Ramos (cell line): ENCODE measurements at regions not wholly inside any gene's neighbourhood (a gene's known extent, or its start where the extent isn't known, plus 50 kb on each side); places are given as distances from the start of the nearest gene placed in this dataset.

ENCODE experiments used
- in situ Hi-C: fragments of 300-500 bp; cut with MboI; formaldehyde crosslinking; loops from one replicate; pipeline ENCODE4 v1.14.3; 2022; ENCODE audit warnings: low sequenced_read_pairs; ENCODE audit not compliant: unreplicated experiment

DNA sequence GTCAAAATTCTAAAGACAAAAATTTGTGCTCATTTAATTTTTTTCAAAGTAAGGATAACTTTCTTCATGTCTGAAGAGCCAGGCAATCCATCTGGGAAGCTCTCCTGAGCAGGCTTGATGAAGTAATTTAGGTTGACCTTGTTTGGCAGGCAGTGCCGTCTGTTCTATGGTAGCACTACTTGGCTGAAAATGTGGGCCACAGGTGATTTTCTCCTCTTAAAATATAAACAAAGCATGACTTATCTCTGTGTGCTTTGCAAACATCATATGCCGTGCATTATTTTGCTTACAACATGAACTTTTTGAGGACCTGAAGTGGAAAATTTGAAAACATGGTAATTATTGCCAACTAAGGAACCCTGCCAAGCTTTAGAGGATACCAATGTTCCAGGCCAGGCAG lies 143.2 kb downstream of the RAP2B start:
- in situ Hi-C loops: no loop called here

DNA sequence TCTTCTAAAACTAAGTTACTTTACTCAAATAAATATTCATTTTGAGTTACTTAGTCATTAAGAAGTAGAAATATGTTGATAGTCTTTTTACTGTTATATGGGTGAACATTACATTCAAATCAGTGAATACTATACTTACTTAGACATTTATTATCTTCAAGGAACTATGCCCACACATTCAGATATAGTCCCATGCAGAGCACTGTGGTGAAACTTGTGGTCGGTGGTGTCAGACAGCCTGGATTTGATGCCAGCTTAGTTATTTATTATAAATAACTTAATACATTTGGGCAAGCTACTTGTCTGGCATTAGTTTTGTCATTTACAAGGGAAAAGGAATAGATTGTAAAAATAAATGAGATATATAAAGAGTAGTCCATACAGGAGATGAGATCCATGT lies 149.5 kb downstream of the RAP2B start:
- in situ Hi-C loops: no loop called here

DNA sequence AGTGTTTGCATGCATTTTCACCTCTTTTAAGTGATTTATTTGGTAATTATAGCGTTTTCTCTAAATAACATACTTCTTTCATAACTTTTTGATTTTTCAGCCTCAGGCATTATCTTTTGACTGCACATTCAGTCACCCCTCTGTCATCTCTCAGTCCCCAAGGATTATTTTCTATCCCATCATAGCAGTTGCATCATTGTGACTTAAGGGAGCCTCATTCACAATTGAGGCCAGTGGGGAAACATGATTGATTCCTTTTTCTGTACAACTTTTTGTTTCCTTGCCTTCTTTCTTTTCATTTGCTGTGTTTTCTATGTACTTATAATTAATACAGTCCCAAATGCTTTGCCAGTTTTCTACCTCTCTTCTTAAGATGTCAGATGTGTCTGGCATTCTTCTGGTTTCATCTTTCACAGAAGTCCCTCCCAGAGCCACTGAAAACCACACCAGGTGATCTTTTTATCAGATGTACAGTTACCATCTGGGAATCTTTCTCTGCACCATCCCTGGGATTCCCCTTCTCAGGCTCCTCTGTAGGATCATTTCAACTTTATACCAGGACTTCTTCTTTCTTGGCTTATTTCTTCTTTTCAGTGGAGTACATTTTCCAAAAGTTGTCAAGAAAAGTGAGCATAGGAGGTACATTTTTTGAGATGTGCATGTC lies 151.4 kb downstream of the RAP2B start:
- in situ Hi-C loops: no loop called here

DNA sequence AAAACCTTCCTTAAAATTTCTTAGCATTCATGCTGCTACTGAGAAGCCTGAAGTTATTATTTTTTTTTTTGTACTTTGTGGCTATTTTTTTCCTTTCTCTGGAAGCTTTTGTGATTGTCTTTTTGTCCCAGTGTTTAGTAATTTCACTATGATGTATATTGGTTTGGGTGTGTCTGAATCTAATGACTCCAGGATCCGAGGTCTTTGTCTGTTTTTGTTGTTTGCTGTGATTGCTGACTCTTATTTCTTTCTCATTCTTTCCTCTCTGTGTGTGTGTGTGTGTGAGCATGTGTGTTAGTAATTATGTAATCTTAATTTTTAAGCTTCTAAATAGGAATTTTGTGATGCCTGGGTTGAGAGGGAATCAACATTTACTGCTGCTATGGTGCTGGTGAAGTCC lies 152.0 kb downstream of the RAP2B start:
- in situ Hi-C loops: no loop called here

DNA sequence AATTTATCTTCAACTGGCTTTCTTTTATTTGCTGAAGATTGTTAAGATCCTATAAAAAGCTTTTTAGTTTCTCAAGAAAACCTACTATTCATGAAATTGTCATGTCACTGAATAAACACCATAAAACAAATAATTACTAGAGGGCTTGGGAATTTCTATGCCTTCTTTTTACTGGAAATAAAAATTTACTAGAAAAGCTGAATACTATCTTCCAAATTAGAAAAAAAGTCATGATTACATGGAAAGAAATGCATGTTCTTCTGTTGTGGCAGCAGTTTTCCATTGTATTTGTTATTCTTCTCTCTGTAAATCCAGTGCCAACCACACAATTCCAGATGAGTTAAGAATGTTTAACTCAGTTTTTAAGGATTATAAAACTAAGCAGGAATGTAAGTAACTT lies 153.8 kb downstream of the RAP2B start:
- in situ Hi-C loops: no loop called here

DNA sequence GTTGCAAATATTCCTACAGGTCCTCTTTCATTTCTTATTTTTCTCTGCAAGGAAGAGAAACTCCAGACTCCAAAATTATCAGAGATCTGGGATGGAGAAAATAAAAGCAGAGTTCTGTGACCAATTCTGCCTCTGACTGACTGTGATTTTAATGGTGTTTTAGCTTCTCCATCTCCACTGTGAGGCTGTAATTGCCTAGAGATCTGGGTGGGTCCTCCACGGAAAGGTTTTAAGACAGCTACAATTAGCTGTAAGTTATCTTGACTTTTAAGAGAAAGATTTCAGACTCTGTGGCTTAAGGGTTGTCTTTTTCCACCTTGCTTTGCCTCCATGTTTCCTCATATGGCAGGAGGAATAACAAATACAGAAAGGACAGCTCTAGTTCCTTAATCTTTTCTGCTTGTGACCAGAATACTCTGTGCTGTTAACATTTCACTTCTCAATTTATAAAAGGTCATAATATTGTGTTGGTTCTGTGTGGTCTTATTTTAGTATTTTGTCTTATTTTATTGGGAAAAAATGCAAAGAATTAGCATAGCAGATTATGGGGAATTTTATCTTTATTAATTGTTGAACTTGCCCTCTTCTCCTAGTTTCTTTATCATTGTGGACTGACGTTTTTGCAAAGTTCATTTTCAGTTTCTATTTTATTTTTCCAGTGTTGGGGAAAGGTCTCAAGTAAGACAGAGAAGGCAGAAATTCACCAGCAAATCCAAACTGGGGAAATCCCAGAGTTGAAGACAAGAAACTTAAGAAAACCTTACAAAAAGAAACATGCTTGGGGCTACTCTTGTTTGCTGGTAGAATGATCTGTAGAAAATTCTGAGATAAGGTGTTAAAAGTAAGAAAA lies 157.9 kb downstream of the RAP2B start:
- in situ Hi-C loops: no loop called here

DNA sequence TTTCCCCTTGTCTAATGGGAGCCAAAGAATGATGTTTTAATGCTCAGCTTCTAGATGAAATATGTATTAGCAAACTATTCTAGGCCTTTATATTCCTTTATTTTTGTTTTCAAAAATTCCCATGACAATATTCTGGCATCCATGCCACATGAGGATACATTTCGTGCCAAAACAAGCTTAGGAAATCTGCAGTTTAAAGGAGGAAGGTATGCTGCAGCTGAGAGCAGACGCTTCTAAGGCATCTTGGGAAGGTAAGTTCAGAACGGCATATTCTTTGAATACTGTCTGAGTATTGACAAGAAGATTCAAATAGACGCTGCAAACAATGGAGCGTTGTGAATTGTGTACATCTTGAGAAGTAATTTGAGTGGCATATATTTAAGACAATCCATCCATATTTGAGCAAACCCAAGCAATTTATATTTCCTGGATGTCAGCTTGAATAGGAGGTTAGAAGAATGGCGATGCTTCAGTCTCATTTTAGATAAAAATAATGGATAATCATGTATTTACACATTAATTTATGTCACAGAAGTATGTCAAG lies 158.6 kb downstream of the RAP2B start:
- in situ Hi-C loops: no loop called here

DNA sequence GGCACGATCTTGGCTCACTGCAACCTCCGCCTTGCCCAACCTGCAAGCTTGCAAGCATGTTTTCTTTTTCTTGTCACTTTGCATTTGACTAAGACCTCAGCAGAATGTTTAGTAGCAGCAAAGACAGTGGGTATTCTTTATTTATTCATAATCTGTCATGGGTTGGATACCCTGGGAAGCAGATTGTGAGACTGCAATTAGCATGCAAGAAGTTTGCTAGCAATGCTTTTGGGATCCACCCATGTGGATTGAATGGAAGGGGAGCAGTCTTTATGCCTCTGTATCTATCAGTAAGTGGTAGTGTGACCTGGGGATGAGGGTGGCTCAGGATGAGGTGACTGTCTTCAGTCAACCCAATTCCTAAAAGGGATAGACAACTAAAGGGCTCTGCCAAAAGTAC lies 166.7 kb downstream of the RAP2B start:
- in situ Hi-C loops: no loop called here

DNA sequence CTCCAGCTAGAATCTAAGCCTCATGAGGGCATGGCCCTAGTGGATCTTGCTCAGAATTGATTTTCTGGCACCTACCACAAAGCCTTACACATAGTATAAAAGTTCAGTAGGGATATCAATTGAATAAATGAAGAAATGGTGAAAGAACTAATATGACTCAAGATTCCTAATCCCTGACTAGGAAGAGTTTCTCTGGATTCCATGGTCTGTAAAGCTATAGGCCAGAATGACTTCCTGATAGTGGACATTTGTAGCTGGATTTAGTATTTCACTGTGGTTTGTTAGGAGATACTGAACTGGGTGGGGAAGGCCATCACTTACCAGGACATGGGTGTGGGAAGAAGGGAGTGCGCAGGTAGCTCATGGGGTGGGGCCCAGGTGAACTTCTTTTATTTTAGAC lies 168.9 kb downstream of the RAP2B start:
- in situ Hi-C loops: no loop called here

DNA sequence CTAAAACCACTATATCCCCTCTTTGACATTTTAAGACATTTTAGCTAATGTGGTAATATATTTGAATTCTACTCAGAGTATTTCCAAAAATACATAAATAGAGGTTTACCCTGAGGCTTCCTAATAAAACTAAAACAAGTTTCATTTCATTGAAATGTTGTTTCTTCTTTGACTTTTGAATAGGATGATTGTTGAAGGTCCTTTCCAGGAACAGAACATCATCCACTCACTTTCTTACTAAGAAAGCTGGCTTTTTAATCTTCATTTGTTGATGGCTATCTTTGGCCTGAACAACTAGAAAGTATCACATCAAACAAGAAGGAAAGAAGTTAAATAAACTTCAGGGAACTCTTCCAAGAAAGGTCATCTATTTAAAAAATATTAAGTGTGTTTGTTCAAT lies 169.7 kb downstream of the RAP2B start:
- in situ Hi-C loops: no loop called here

DNA sequence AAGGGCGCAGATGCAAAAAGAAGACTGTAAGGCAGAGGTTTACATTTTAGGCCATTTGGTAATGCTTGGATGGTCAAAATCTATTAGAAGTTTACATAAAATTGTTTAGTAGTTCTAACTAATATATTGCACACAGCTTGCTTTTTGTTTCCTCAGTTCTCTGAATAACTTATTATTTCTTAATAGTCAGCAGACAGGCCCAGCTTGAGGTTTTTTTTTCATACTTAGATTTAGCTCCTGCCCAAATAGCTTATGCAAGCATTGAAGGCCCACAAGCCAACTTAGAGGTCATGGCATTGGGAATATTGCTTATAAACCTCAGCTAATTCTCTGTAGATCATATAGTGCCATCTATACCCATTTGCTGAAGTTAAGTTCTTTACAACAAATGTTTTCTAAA lies 172.5 kb downstream of the RAP2B start:
- in situ Hi-C loops: no loop called here

DNA sequence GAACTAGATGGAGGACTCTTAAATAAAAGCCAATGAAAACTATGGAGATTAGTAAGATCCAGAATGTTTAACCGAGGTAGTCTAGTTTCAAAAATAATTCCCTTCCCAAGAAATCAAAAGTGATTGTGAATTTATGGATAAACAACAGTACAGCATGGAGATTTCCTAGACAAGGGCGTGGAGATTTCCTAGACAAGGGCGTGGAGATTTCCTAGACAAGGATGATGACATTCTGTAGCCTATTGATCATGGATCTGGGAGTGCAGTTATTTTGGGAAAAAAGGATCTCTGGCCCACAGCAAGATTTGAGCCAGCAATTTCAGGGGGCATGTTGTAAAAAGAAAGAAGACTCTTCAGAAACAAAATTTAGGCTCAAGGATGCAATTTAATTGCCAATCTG lies 175.3 kb downstream of the RAP2B start:
- in situ Hi-C loops: no loop called here

DNA sequence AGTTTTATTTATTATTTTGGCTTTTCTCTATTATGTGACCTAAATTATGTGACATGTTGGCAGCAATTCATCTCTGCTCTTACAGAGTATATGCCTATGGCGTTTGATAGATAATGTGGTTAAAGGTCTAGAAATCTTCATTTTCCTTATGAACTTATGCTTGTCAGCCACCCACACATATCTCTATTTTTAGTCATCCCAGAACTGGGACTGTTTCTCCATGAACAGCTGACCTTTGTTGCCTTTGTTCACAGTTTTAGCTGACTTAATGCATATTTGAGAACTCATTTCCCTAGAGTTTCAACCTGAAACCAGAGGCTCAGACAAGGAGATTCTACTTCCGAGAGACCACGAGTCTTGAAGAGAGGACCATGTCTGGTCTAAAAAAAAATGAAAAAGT lies 176.5 kb downstream of the RAP2B start:
- in situ Hi-C loops: no loop called here

DNA sequence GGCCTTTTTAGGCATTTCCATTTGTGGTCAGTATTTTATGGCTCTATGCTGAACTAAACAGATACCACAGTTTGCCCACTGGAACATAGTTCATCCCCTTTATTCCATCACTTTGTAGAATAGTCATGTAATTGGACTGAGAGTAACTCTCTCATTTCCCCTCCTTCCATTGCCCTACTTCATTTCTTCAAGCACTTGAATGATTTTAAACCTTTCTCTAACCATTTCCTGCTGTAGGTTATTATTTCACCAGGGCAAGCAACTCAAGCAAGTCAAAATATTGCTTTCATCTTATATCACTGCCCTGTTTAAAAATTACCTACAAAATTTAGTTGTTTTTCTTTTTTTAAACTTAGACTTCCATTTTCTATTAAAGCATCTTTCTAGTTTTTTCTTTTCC lies 177.0 kb downstream of the RAP2B start:
- in situ Hi-C loops: no loop called here

DNA sequence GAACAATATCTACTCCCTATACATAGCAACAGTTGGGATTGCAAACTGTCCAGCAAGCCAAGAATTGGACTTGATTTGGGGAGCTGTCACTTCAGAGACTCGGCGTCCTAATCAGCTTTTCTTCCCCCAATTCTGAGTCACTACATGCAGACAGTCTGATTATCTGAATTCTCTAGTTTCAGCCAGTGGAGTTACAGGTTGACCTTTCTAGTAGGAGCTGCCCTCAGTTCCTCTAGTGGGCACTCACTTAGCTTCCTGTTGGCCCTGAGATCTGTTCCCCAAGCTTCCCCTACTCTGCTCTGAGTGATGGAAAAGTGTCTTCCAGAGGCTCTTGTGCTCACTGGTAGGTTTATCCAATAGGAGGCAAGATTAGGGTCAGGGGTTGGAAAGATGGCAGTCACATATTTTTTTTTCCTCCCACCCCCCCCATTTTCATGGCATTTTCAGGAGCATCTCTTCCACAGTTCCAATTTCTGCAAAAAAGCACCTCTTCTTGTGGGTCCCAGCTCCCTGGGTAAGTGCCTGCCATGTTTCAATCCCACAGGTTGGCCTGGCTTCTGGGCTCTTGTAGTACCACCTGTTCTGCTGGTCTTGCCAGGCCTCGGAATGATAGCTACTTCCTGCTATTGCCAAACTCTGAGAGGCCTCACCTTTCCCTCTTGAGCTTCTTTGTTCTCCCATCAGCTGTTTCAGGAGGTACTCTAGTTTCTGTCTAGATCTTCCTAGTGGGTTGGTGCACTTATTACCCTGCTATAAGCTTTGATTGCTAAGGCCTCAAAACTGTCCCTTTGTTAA lies 182.2 kb downstream of the RAP2B start:
- in situ Hi-C loops: no loop called here

DNA sequence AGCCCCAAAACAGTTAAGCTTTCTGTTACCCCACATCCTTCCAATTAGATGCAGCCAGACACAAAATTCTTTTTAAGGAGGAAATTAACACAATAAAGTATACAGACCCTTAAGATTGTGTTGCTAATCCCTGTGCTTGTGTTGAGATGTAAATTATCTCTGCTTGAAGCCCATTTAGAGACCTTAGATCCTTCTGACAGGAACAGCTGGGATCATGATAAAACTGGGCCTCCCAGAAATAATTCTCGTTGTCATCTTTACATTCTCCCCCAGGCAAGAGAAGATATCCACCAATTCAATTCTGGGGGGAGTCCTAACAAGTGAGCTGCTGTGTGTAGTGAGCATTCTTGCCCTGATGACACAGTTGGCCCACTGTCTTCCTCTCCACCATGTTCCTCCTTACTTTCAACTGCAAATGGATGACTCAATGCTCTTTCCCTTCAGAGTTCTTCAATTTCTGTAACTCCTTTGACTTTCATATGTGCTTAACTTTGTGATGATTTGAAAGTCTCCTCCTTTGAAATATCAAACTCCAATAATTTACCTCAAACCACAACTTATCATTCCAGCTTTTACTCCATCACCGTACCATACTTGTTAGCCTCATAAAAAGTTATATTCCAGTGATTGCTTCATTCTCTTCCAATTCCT lies 186.6 kb downstream of the RAP2B start:
- in situ Hi-C loops: no loop called here

DNA sequence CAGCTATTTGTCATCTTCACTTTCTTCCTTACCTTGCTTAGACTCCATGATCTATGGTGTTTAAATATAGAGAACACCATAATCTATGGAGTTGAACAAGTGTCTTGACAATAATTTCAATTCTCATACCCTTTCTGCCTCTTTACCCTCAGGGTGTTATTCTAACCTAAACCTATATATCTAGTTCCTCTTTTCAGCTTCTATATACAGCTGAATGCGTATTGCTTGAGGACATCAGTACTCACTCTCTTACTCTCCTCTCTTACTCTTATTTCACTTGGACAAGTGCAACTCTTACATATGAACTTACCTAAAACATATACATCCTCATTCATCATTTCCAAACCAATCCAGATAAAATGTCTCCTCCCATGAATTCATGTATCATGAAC lies 187.1 kb downstream of the RAP2B start:
- in situ Hi-C loops: no loop called here

DNA sequence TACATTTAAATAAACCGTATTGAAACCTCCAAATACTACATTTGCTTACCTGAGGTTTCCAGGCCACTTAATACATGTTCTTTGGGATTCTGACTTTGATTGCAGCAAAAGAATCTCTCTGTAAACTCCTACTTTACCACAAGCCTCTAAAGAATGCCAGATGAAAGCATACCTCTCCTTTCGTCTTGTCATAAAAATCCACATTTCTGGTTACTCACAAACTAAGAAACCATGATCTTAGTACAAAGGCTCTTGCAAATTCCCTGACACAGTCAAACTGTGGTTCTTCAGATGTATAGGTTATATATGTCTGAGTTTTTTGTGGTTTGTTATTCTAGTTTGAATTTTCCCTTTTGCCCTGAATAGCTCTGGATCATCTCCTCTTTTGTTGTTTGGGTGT lies 188.4 kb downstream of the RAP2B start:
- in situ Hi-C loops: no loop called here

DNA sequence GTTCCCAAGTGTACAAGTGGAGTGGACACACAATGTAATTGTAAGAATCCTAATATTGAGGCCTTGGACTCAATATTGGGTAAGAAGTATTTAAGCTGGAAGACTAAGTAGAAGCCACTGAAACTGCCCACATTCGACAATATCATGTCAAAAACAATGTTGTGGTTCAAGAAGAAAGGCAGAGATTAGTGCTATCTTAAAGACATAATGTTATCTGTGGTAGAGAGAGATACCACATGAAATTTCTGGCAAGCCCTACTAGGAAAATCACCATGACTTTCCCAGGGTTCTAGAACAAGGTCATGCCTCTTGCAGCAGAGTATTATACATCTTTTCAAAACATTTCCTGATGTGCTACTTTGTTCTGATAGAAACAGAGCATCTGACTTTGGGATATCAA lies 192.6 kb downstream of the RAP2B start:
- in situ Hi-C loops: no loop called here

DNA sequence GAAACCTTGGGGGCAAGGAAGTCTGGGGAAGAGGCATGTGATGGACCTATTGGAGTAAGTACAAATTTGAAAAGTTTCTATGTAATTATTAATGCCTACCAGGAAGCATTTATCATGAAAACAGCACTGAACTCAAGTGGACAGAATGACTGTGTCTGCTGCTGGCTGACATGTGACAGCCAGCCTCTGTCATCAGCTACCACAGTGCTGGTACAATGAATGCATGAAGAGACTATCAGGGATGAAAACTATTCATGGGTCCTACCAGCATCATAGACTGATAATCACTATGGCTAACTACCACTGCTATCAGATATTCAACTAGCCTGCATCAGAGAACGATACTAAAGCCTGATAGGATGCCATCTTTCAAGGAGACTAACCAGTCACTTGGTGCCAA lies 193.5 kb downstream of the RAP2B start:
- in situ Hi-C loops: no loop called here
